HCT116 (cell line): ENCODE measurements at regions not wholly inside any gene's neighbourhood (a gene's known extent, or its start where the extent isn't known, plus 50 kb on each side); places are given as distances from the start of the nearest gene placed in this dataset.

Experiments used
- ATAC-seq: fragments of 200-7000 bp; cut with Tn5 transposase; 2 replicates; pipeline ENCODE4 v1.9.1; 2020; ENCODE audit warnings: mild to moderate bottlenecking, moderate library complexity
- BruUV-seq: library from RNA; stranded (reverse); fragments of 400-500 nt; replicated peaks from 2 replicates; lab custom pipeline; 2021; lab: Mats Ljungman, UMichigan
- CTCF ChIA-PET: fragments of 300-600 bp; sonication (Branson Sonifier 250); formaldehyde crosslinking; loops from one replicate; lab custom pipeline; 2021; ENCODE audit warnings: antibody characterized with exemption; lab: Charles Lee
- POLR2A ChIA-PET: fragments of 300-600, 350-600 bp; sonication (Branson Sonifier 250); formaldehyde crosslinking; loops from one replicate; lab custom pipeline; 2021; ENCODE audit warnings: antibody characterized with exemption; lab: Charles Lee
- RAD21 ChIA-PET, 2 experiments: fragments of 300-600 bp; sonication (Branson Sonifier 250); formaldehyde crosslinking; loops; one replicate each; lab custom pipeline; 2023; ENCODE audit warnings: low total read pairs in 2 of 2; ENCODE audit not compliant: uncharacterized antibody in 2 of 2, unreplicated experiment in 2 of 2, low non-redundant PET in 1 of 2; lab: Charles Lee
- DNase-seq: peaks from one replicate; pipeline ENCODE4 v3.0.0-alpha.2; 2010; ENCODE audit warnings: low read depth, low spot score
- H2AFZ ChIP-seq: fragments of 200-600 bp; shearing (Covaris generic), sonication (generic); 2 replicates; pipeline ENCODE4 v1.6.1; 2017; ENCODE audit warnings: low read depth, mixed run types, mixed read lengths, antibody characterized with exemption, low read length; ENCODE audit not compliant: poor library complexity, severe bottlenecking
- H3K27ac ChIP-seq: 2 replicates; pipeline ENCODE4 v1.5.1; 2012; ENCODE audit warnings: low read depth, low read length
- H3K27me3 ChIP-seq: fragments of 200-600 bp; sonication (generic); 2 replicates; pipeline ENCODE4 v1.6.1; 2016; ENCODE audit warnings: mixed run types, low read length, mixed read lengths; ENCODE audit not compliant: insufficient read depth
- H3K36me3 ChIP-seq, 2 experiments: fragments of 200-500 bp in 1 of 2; fragments of 200-600 bp in 1 of 2; sonication (Bioruptor generic) in 1 of 2; sonication (generic) in 1 of 2; 2 replicates each; pipeline versions ENCODE4 v1.5.1 to v1.6.1; 2014 to 2016; ENCODE audit warnings: low read length in 2 of 2, inconsistent platforms in 1 of 2, mixed read lengths in 1 of 2, mixed run types in 1 of 2; ENCODE audit not compliant: insufficient read depth in 2 of 2, control insufficient read depth in 1 of 2
- H3K4me1 ChIP-seq, 2 experiments: fragments of 200-600 bp in 1 of 2; sonication (generic) in 1 of 2; 2 replicates each; pipeline versions ENCODE4 v1.5.1 to v1.6.1; 2012 to 2017; ENCODE audit warnings: low read length in 2 of 2, inconsistent platforms in 1 of 2, mild to moderate bottlenecking in 1 of 2, mixed read lengths in 1 of 2, mixed run types in 1 of 2, moderate library complexity in 1 of 2; ENCODE audit not compliant: insufficient read depth in 2 of 2, control insufficient read depth in 1 of 2
- H3K4me2 ChIP-seq: fragments of 200-600 bp; sonication (generic); 2 replicates; pipeline ENCODE4 v1.6.1; 2017; ENCODE audit warnings: mixed run types, low read length, mixed read lengths
- H3K4me3 ChIP-seq, 2 experiments: fragments of 200-600 bp in 1 of 2; sonication (generic) in 1 of 2; replicated peaks in 1 of 2; 2 replicates each; pipeline ENCODE4 v1.5.1; 2011 to 2016; ENCODE audit warnings: low read length in 2 of 2, control low read depth in 1 of 2, low read depth in 1 of 2, mild to moderate bottlenecking in 1 of 2, mixed read lengths in 1 of 2, mixed run types in 1 of 2
- H3K79me2 ChIP-seq: fragments of 200-600 bp; sonication (generic); 2 replicates; pipeline ENCODE4 v1.6.1; 2017; ENCODE audit warnings: mild to moderate bottlenecking, mixed run types, low read length, moderate library complexity, mixed read lengths; ENCODE audit not compliant: insufficient read depth
- H3K9ac ChIP-seq: fragments of 200-600 bp; sonication (generic); 2 replicates; pipeline ENCODE4 v1.6.1; 2016; ENCODE audit warnings: low read length, mixed read lengths
- H3K9me2 ChIP-seq: fragments of 200-600 bp; sonication (generic), shearing (Covaris generic); 2 replicates; pipeline ENCODE4 v1.6.1; 2017; ENCODE audit warnings: mixed run types, mild to moderate bottlenecking, moderate library complexity; ENCODE audit not compliant: insufficient read depth
- H3K9me3 ChIP-seq, 2 experiments: fragments of 200-500 bp in 1 of 2; fragments of 200-600 bp in 1 of 2; sonication (Bioruptor generic) in 1 of 2; sonication (generic) in 1 of 2; 2 replicates each; pipeline ENCODE4 v1.6.1; 2014 to 2017; ENCODE audit warnings: low read length in 2 of 2, mixed read lengths in 2 of 2, inconsistent platforms in 1 of 2, low read depth in 1 of 2, mild to moderate bottlenecking in 1 of 2, mixed run types in 1 of 2, moderate library complexity in 1 of 2; ENCODE audit not compliant: control insufficient read depth in 1 of 2, insufficient read depth in 1 of 2
- H4K20me1 ChIP-seq: fragments of 200-600 bp; sonication (generic), shearing (Covaris generic); 2 replicates; pipeline ENCODE4 v1.6.1; 2017; ENCODE audit warnings: mixed run types, mild to moderate bottlenecking, moderate library complexity; ENCODE audit not compliant: insufficient read depth
- CBX3 ChIP-seq: IDR thresholded peaks from 2 replicates; pipeline ENCODE4 v1.6.1; 2012; ENCODE audit warnings: low read depth
- CEBPB ChIP-seq: IDR thresholded peaks from 2 replicates; pipeline ENCODE4 v1.6.1; 2012; ENCODE audit warnings: low read depth
- CTCF ChIP-seq, 3 experiments: fragments of 200-600 bp in 1 of 3; sonication (generic) in 1 of 3; IDR thresholded peaks in 2 of 3; conservative IDR thresholded peaks in 1 of 3; 2 replicates each; pipeline ENCODE4 v1.5.1; 2012 to 2017; ENCODE audit warnings: low read depth in 2 of 3, low read length in 2 of 3, antibody characterized with exemption in 1 of 3, borderline replicate concordance in 1 of 3, control low read depth in 1 of 3, mild to moderate bottlenecking in 1 of 3, mixed read lengths in 1 of 3, mixed run types in 1 of 3, moderate library complexity in 1 of 3; ENCODE audit not compliant: insufficient read depth in 1 of 3
- EGR1 ChIP-seq: IDR thresholded peaks from 2 replicates; pipeline ENCODE4 v1.6.1; 2012; ENCODE audit warnings: low read depth
- ELF1 ChIP-seq: IDR thresholded peaks from 2 replicates; pipeline ENCODE4 v1.6.1; 2012; ENCODE audit warnings: low read depth, borderline replicate concordance
- EZH2 ChIP-seq: fragments of 200-600 bp; sonication (generic); IDR thresholded peaks from 2 replicates; pipeline ENCODE4 v1.6.1; 2017; ENCODE audit warnings: antibody characterized with exemption, mixed run types
- MAX ChIP-seq: IDR thresholded peaks from 2 replicates; pipeline ENCODE4 v1.6.1; 2012
- POLR2A ChIP-seq: IDR thresholded peaks from 2 replicates; pipeline ENCODE4 v1.7.0; 2011; ENCODE audit warnings: borderline replicate concordance; ENCODE audit not compliant: insufficient read depth, insufficient read length; ENCODE audit errors: extremely low read depth
- POLR2AphosphoS5 ChIP-seq: IDR thresholded peaks from 2 replicates; pipeline ENCODE4 v1.6.1; 2011; ENCODE audit warnings: mild to moderate bottlenecking, low read depth, low read length, moderate library complexity
- SIN3A ChIP-seq: IDR thresholded peaks from 2 replicates; pipeline ENCODE4 v1.6.1; 2012; ENCODE audit warnings: low read depth
- SRF ChIP-seq: IDR thresholded peaks from 2 replicates; pipeline ENCODE4 v1.6.1; 2012; ENCODE audit warnings: low read depth
- TCF7L2 ChIP-seq: IDR thresholded peaks from 2 replicates; pipeline ENCODE4 v1.7.0; 2011; ENCODE audit warnings: borderline replicate concordance, inconsistent platforms; ENCODE audit not compliant: insufficient read depth, insufficient read length; ENCODE audit errors: extremely low read depth
- YY1 ChIP-seq: IDR thresholded peaks from 2 replicates; pipeline ENCODE4 v1.6.1; 2011; ENCODE audit warnings: low read length, low read depth, moderate library complexity, mild to moderate bottlenecking; ENCODE audit not compliant: insufficient replicate concordance; ENCODE audit errors: extremely low read depth
- ZFX ChIP-seq: fragments of 450-650 bp; IDR thresholded peaks from 2 replicates; pipeline ENCODE4 v1.6.1; 2017
- ZNF274 ChIP-seq: fragments of 200-500 bp; sonication (Bioruptor generic); IDR thresholded peaks from 2 replicates; pipeline ENCODE4 v1.6.1; 2014; ENCODE audit warnings: mild to moderate bottlenecking, low read depth, low read length, inconsistent platforms
- intact Hi-C: fragments of 100-400 bp; cut with micrococcal nuclease; formaldehyde crosslinking; loops from 2 replicates; pipeline ENCODE4 v1.10.0; 2022

- H3K27me3 ChIP-seq = no peaks in the 10 kb centered on the region
- H3K9me3 ChIP-seq = no peaks in the 10 kb centered on the region
- intact Hi-C loops = no loop called here
- RAD21 ChIA-PET = no interaction called here
- DNase-seq (no peak), ATAC-seq (no peak)
- no TSS peak for BruUV-seq
- H3K36me3 ChIP-seq = no peaks in the 10 kb centered on the region
- no peak overlapping the region for H3K4me2 ChIP-seq
- H3K27ac ChIP-seq = no peak overlapping the region
- no peak for TF ChIP-seq CTCF (IDR thresholded peaks at IDR 0.05 in 2 of 3, conservative IDR thresholded peaks at IDR 0.05 in 1 of 3; ENCODE audit: borderline replicate concordance in 1 of 3, insufficient read depth in 1 of 3, low read depth in 2 of 3, low read length in 2 of 3)
- TF ChIP-seq MAX = no peak
- TF ChIP-seq ZNF274 = no peak
- no peak for TF ChIP-seq ELF1
- no peak for TF ChIP-seq SRF
- no peak for TF ChIP-seq EGR1
- TF ChIP-seq SIN3A = no peak
- no peak for TF ChIP-seq EZH2
- TF ChIP-seq TCF7L2 = no peak
- no peak for TF ChIP-seq YY1
- no peak for TF ChIP-seq POLR2AphosphoS5
- no peak for TF ChIP-seq POLR2A
- TF ChIP-seq CEBPB = no peak
- TF ChIP-seq CBX3 = no peak
- TF ChIP-seq ZFX = no peak
- H3K79me2 ChIP-seq = no peaks in the 10 kb centered on the region
- POLR2A ChIA-PET = no interaction called here
- H3K9ac ChIP-seq = no peak overlapping the region
- no peak overlapping the region for H2AFZ ChIP-seq
- H3K4me1 ChIP-seq = no peaks in the 10 kb centered on the region
- H3K4me3 ChIP-seq = no peak overlapping the region
- CTCF ChIA-PET = no interaction called here
- H4K20me1 ChIP-seq = no peaks in the 10 kb centered on the region
- no peaks in the 10 kb centered on the region for H3K9me2 ChIP-seq
Observed at GRCh38 chr2:239516286-239516953, 115.6 kb upstream of the HDAC4 start.
